Tibial nerve (tissue), 4 donors: ENCODE measurements at regions not wholly inside any gene's neighbourhood (a gene's known extent, or its start where the extent isn't known, plus 50 kb on each side); places are given as distances from the start of the nearest gene placed in this dataset.

Experiments used
- CTCF ChIP-seq, 5 experiments: fragments of 200-600 bp in 3 of 5; fragments of 450-650 bp in 2 of 5; sonication (generic) in 3 of 5; IDR thresholded peaks; one replicate each; pipeline ENCODE4 v1.5.1; 2016 to 2019; ENCODE audit warnings: antibody characterized with exemption in 5 of 5, mild to moderate bottlenecking in 3 of 5, moderate library complexity in 2 of 5
- EP300 ChIP-seq, 2 donors: sonication (generic); formaldehyde crosslinking; IDR thresholded peaks; one replicate each; pipeline ENCODE4 v1.6.1; 2017; ENCODE audit warnings: antibody characterized with exemption in 2 of 2, mild to moderate bottlenecking in 1 of 2
- POLR2A ChIP-seq, 2 donors: fragments of 450-650 bp; IDR thresholded peaks; one replicate each; pipeline ENCODE4 v1.6.1; 2017; ENCODE audit warnings: antibody characterized with exemption in 2 of 2, mild to moderate bottlenecking in 2 of 2, moderate library complexity in 2 of 2

DNA sequence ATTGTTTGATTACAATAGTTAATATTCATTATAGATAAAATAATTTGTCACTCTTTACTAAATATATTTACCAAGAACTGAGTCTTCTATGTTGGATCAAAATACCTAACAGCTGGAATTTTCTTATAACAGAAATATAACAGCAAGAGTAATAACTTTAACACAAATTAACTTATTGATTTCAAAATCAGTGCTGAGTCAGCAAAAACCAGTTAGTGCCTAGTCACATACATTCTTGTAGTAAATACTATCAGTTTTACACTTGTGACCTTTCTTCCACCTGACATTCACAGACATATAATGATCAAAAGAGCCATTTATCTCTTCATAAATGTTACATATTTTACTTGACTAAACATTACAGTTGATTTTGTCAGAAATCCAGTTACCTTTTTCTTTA is 1141.4 kb upstream of the ADGRB3 start:
- TF ChIP-seq CTCF (IDR thresholded peaks at IDR 0.05) (no peak), EP300 (IDR thresholded peaks at IDR 0.05) (no peak), POLR2A (IDR thresholded peaks at IDR 0.05) (no peak)
